WTC11 (cell line): ENCODE measurements at regions not wholly inside any gene's neighbourhood (a gene's known extent, or its start where the extent isn't known, plus 50 kb on each side); places are given as distances from the start of the nearest gene placed in this dataset.
A peak's percentile ranks its signal among the peaks of the same experiment; 100 is the strongest.

Experiments used
- ATAC-seq: fragments of 200-7000 bp; cut with Tn5 transposase; 2 replicates; pipeline ENCODE4 v1.10.0; 2021; ENCODE audit warnings: mild to moderate bottlenecking, moderate library complexity
- CTCF ChIA-PET: fragments of 300-600 bp; sonication (Branson Sonifier 250); formaldehyde crosslinking; loops from one replicate; lab custom pipeline; 2021; ENCODE audit warnings: antibody characterized with exemption; lab: Charles Lee
- POLR2A ChIA-PET: fragments of 350-600 bp; sonication (Branson Sonifier 250); formaldehyde crosslinking; loops from one replicate; lab custom pipeline; 2021; ENCODE audit warnings: antibody characterized with exemption; lab: Charles Lee
- DNase-seq: peaks from one replicate; pipeline ENCODE4 v3.0.0; 2021; ENCODE audit warnings: low spot score
- H3K27ac Mint-ChIP-seq: 2 replicates; pipeline ENCODE4 v1.8.0; 2021; ENCODE audit warnings: mixed read lengths
- H3K27me3 Mint-ChIP-seq: 2 replicates; pipeline ENCODE4 v1.8.0; 2021; ENCODE audit warnings: low read depth, mild to moderate bottlenecking, moderate library complexity, mixed read lengths
- H3K36me3 Mint-ChIP-seq: 2 replicates; pipeline ENCODE4 v1.8.0; 2021; ENCODE audit warnings: mixed read lengths
- H3K4me1 Mint-ChIP-seq: 2 replicates; pipeline ENCODE4 v1.8.0; 2022; ENCODE audit warnings: mixed read lengths
- H3K4me3 Mint-ChIP-seq: 2 replicates; pipeline ENCODE4 v1.8.0; 2021; ENCODE audit warnings: mild to moderate bottlenecking, moderate library complexity, mixed read lengths
- H3K9me3 Mint-ChIP-seq: 2 replicates; pipeline ENCODE4 v1.8.0; 2021; ENCODE audit warnings: mixed read lengths
- ATF2 ChIP-seq: sonication (generic); formaldehyde crosslinking; IDR thresholded peaks from 2 replicates; pipeline ENCODE4 v1.8.1; 2022; ENCODE audit warnings: low read depth, missing genetic modification reagents, borderline replicate concordance
- CBFB ChIP-seq: sonication (generic); formaldehyde crosslinking; IDR thresholded peaks from 2 replicates; pipeline ENCODE4 v1.8.1; 2022; ENCODE audit warnings: mild to moderate bottlenecking, low read depth, missing genetic modification reagents
- CREM ChIP-seq: sonication (generic); formaldehyde crosslinking; IDR thresholded peaks from 2 replicates; pipeline ENCODE4 v1.8.1; 2022; ENCODE audit warnings: mild to moderate bottlenecking, missing genetic modification reagents, moderate library complexity
- CTCF ChIP-seq: fragments of 200-600 bp; IDR thresholded peaks from 2 replicates; pipeline ENCODE4 v1.8.0; 2022; ENCODE audit warnings: antibody characterized with exemption
- E2F4 ChIP-seq: sonication (generic); formaldehyde crosslinking; IDR thresholded peaks from 2 replicates; pipeline ENCODE4 v1.8.1; 2022; ENCODE audit warnings: low read depth, mild to moderate bottlenecking, moderate library complexity, missing genetic modification reagents, borderline replicate concordance
- EMX1 ChIP-seq: fragments of 250-450 bp; sonication (Bioruptor Pico); IDR thresholded peaks from 2 replicates; pipeline ENCODE4 v1.8.0; 2021; ENCODE audit warnings: mild to moderate bottlenecking
- ESRRA ChIP-seq: sonication (generic); formaldehyde crosslinking; IDR thresholded peaks from 2 replicates; pipeline ENCODE4 v1.8.1; 2022; ENCODE audit warnings: mild to moderate bottlenecking, missing genetic modification reagents, borderline replicate concordance
- FOXP1 ChIP-seq: sonication (generic); formaldehyde crosslinking; IDR thresholded peaks from 2 replicates; pipeline ENCODE4 v1.8.0; 2022; ENCODE audit warnings: missing genetic modification reagents, mild to moderate bottlenecking, moderate library complexity, borderline replicate concordance
- IRF2 ChIP-seq: sonication (generic); formaldehyde crosslinking; IDR thresholded peaks from 2 replicates; pipeline ENCODE4 v1.8.0; 2022; ENCODE audit warnings: low read depth, missing genetic modification reagents, borderline replicate concordance
- JAZF1 ChIP-seq: fragments of 250-450 bp; sonication (Bioruptor Pico); IDR thresholded peaks from 2 replicates; pipeline ENCODE4 v1.9.0; 2021; ENCODE audit warnings: moderate library complexity, mild to moderate bottlenecking, inconsistent platforms
- JUN ChIP-seq: sonication (generic); formaldehyde crosslinking; IDR thresholded peaks from 2 replicates; pipeline ENCODE4 v1.8.0; 2023; ENCODE audit warnings: mild to moderate bottlenecking, missing genetic modification reagents
- KAT7 ChIP-seq: sonication (generic); formaldehyde crosslinking; IDR thresholded peaks from 2 replicates; pipeline ENCODE4 v1.8.1; 2023; ENCODE audit warnings: missing genetic modification reagents, mild to moderate bottlenecking, borderline replicate concordance
- MYBL2 ChIP-seq: sonication (generic); formaldehyde crosslinking; IDR thresholded peaks from 2 replicates; pipeline ENCODE4 v1.8.1; 2023; ENCODE audit warnings: mild to moderate bottlenecking, moderate library complexity, missing genetic modification reagents
- RELA ChIP-seq: sonication (generic); formaldehyde crosslinking; IDR thresholded peaks from 2 replicates; pipeline ENCODE4 v1.8.1; 2022; ENCODE audit warnings: missing genetic modification reagents, mild to moderate bottlenecking, borderline replicate concordance
- SMAD3 ChIP-seq: sonication (generic); formaldehyde crosslinking; IDR thresholded peaks from 2 replicates; pipeline ENCODE4 v1.8.0; 2022; ENCODE audit warnings: missing genetic modification reagents, mild to moderate bottlenecking, borderline replicate concordance
- TCF7 ChIP-seq: sonication (generic); formaldehyde crosslinking; IDR thresholded peaks from 2 replicates; pipeline ENCODE4 v1.8.0; 2022; ENCODE audit warnings: mild to moderate bottlenecking, low read depth, missing genetic modification reagents, moderate library complexity
- TP53 ChIP-seq: sonication (generic); formaldehyde crosslinking; IDR thresholded peaks from 2 replicates; pipeline ENCODE4 v1.8.1; 2023; ENCODE audit warnings: mild to moderate bottlenecking, missing genetic modification reagents
- USF2 ChIP-seq: sonication (generic); formaldehyde crosslinking; IDR thresholded peaks from 2 replicates; pipeline ENCODE4 v1.8.1; 2023; ENCODE audit warnings: mild to moderate bottlenecking, missing genetic modification reagents, moderate library complexity
- ZBTB21 ChIP-seq: sonication (generic); formaldehyde crosslinking; IDR thresholded peaks from 2 replicates; pipeline ENCODE4 v1.8.1; 2023; ENCODE audit warnings: mild to moderate bottlenecking, missing genetic modification reagents, borderline replicate concordance
- ZNF121 ChIP-seq: sonication (generic); formaldehyde crosslinking; IDR thresholded peaks from 2 replicates; pipeline ENCODE4 v1.8.0; 2023; ENCODE audit warnings: missing genetic modification reagents
- ZNF138 ChIP-seq: sonication (generic); formaldehyde crosslinking; conservative IDR thresholded peaks from 2 replicates; pipeline ENCODE4 v1.8.1; 2022; ENCODE audit warnings: mild to moderate bottlenecking, moderate library complexity, missing genetic modification reagents
- ZNF263 ChIP-seq: sonication (generic); formaldehyde crosslinking; IDR thresholded peaks from 2 replicates; pipeline ENCODE4 v1.8.1; 2022; ENCODE audit warnings: low read depth, mild to moderate bottlenecking, moderate library complexity, missing genetic modification reagents
- ZNF416 ChIP-seq: fragments of 250-450 bp; sonication (Bioruptor Pico); IDR thresholded peaks from 2 replicates; pipeline ENCODE4 v1.9.0; 2021; ENCODE audit warnings: mild to moderate bottlenecking, inconsistent platforms
- TF ChIP-seq, protein P1 (sequence below): sonication (generic); formaldehyde crosslinking; IDR thresholded peaks from 2 replicates; pipeline ENCODE4 v1.8.0; 2022; ENCODE audit warnings: mild to moderate bottlenecking, missing genetic modification reagents
- TF ChIP-seq, protein P2 (sequence below): sonication (generic); formaldehyde crosslinking; conservative IDR thresholded peaks from 2 replicates; pipeline ENCODE4 v1.8.1; 2023; ENCODE audit warnings: mild to moderate bottlenecking, low read depth, missing genetic modification reagents, moderate library complexity

- Mint-ChIP-seq H3K4me1 (peaks cover 13% of the 10 kb centered on the region), H3K36me3 (no peaks in the 10 kb centered on the region), H3K27ac (no peak overlapping the region), H3K4me3 (no peak overlapping the region), H3K27me3 (no peaks in the 10 kb centered on the region), H3K9me3 (peaks cover 3% of the 10 kb centered on the region; the same call in 1 of the 2 replicates)
- CTCF ChIA-PET, result no interaction called here
- DNase-seq, result no peak
- no peak for ATAC-seq
- TF ChIP-seq EMX1 (CRISPR knock-in tag), result no peak
- no peak for TF ChIP-seq RELA (CRISPR knock-in tag)
- no peak for TF ChIP-seq KAT7 (CRISPR knock-in tag)
- no peak for TF ChIP-seq CBFB (CRISPR knock-in tag)
- TF ChIP-seq CTCF, result no peak
- no peak for TF ChIP-seq JUN (CRISPR knock-in tag)
- TF ChIP-seq MYBL2 (CRISPR knock-in tag), result no peak
- no peak for TF ChIP-seq USF2 (CRISPR knock-in tag)
- no peak for TF ChIP-seq JAZF1 (CRISPR knock-in tag)
- TF ChIP-seq E2F4, result no peak
- TF ChIP-seq CREM (CRISPR knock-in tag), result no peak
- no peak for TF ChIP-seq ZNF416 (CRISPR knock-in tag)
- no peak for TF ChIP-seq ZNF263 (CRISPR knock-in tag)
- TF ChIP-seq ATF2, result no peak
- no peak for TF ChIP-seq SMAD3 (CRISPR knock-in tag)
- no peak for TF ChIP-seq TCF7
- TF ChIP-seq TP53, result no peak
- no peak for TF ChIP-seq IRF2
- TF ChIP-seq, protein P1, sequence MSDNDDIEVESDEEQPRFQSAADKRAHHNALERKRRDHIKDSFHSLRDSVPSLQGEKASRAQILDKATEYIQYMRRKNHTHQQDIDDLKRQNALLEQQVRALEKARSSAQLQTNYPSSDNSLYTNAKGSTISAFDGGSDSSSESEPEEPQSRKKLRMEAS (CRISPR knock-in tag), result no peak
- no peak for TF ChIP-seq FOXP1
- POLR2A ChIA-PET, result no interaction called here
Measured at GRCh38 chr6:79145301-79145700, 67.2 kb upstream of the PHIP start.

GRCh38 chr6:79143320-79143898, 65.4 kb upstream of the PHIP start:
- no peak for DNase-seq
- ChIA-PET POLR2A (no interaction called here), CTCF (interaction anchor here (0.8 kb wide), 1 partner anchor 9 kb away, joined by 3 read pairs; no protein-coding TSS in a partner anchor)
- ATAC-seq, result 0 out of 2 replicates have a peak, but pooled peaks have one; percentile 30
- Mint-ChIP-seq H3K9me3 (peaks cover 16% of the 10 kb centered on the region), H3K27ac (peak overlapping the region; percentile 54), H3K27me3 (no peaks in the 10 kb centered on the region), H3K36me3 (peaks cover under 1% of the 10 kb centered on the region; the same call in 1 of the 2 replicates), H3K4me1 (peaks cover 8% of the 10 kb centered on the region), H3K4me3 (no peak overlapping the region)
- TF ChIP-seq ZBTB21 (no peak), KAT7 (CRISPR knock-in tag) (no peak), ZNF121 (CRISPR knock-in tag) (no peak), ESRRA (CRISPR knock-in tag) (no peak), E2F4 (no peak), ZNF138 (no peak)
- TF ChIP-seq, protein P2, sequence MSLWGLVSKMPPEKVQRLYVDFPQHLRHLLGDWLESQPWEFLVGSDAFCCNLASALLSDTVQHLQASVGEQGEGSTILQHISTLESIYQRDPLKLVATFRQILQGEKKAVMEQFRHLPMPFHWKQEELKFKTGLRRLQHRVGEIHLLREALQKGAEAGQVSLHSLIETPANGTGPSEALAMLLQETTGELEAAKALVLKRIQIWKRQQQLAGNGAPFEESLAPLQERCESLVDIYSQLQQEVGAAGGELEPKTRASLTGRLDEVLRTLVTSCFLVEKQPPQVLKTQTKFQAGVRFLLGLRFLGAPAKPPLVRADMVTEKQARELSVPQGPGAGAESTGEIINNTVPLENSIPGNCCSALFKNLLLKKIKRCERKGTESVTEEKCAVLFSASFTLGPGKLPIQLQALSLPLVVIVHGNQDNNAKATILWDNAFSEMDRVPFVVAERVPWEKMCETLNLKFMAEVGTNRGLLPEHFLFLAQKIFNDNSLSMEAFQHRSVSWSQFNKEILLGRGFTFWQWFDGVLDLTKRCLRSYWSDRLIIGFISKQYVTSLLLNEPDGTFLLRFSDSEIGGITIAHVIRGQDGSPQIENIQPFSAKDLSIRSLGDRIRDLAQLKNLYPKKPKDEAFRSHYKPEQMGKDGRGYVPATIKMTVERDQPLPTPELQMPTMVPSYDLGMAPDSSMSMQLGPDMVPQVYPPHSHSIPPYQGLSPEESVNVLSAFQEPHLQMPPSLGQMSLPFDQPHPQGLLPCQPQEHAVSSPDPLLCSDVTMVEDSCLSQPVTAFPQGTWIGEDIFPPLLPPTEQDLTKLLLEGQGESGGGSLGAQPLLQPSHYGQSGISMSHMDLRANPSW (CRISPR knock-in tag), result no peak
